LNCaP clone FGC (cell line): ENCODE measurements at regions not wholly inside any gene's neighbourhood (a gene's known extent, or its start where the extent isn't known, plus 50 kb on each side); places are given as distances from the start of the nearest gene placed in this dataset.

Source experiments
- DNase-seq: peaks from one replicate; pipeline ENCODE4 v3.0.0-alpha.2; 2011; ENCODE audit warnings: low read depth
- H3K4me3 ChIP-seq: 2 replicates; pipeline ENCODE4 v1.5.1; 2011; ENCODE audit warnings: mild to moderate bottlenecking, low read depth, low read length, control low read depth
- TF ChIP-seq, protein P1 (sequence below): IDR thresholded peaks from 2 replicates; pipeline ENCODE4 v1.5.1; 2012; ENCODE audit warnings: mild to moderate bottlenecking; ENCODE audit not compliant: control insufficient read depth, insufficient read depth; ENCODE audit errors: extremely low read depth

DNA sequence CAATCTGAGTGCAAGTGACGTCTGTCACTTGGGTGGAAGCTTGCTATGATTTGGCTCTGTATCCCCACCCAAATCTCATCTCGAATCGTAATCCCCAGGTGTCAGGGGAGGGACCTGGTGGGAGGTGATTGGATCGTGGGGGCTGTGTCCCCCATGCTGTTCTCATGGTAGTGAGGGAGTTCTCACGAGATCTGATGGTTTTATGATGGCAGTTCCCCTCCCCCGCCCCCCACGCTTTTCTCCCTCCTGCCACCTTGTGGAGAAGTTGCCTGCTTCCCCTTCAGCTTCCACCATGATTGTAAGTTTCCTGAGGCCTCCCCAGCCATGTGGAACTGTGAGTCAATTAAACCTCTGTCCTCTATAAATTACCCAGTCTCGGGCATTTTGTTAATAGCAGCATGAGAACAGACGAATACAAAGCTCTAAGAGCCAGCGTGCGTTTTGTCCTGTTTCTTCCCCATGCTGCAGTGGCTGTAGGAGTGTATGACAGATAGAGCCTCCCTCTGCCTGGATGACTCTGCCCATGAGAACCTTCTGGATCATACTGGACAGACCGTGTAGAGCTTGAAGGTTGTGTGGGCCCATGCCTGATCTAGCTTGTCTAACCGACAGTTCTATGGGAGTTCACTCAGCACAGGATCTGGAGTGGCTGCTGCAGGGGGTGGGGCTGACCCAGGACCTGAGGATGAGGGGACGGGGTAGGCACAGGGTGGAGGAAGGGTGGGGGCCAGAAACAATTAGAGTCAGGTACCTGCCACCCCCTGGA lies 139.7 kb upstream of the ERRFI1 start:
- DNase-seq = no peak
- H3K4me3 ChIP-seq = no peak overlapping the region
- TF ChIP-seq, protein P1, sequence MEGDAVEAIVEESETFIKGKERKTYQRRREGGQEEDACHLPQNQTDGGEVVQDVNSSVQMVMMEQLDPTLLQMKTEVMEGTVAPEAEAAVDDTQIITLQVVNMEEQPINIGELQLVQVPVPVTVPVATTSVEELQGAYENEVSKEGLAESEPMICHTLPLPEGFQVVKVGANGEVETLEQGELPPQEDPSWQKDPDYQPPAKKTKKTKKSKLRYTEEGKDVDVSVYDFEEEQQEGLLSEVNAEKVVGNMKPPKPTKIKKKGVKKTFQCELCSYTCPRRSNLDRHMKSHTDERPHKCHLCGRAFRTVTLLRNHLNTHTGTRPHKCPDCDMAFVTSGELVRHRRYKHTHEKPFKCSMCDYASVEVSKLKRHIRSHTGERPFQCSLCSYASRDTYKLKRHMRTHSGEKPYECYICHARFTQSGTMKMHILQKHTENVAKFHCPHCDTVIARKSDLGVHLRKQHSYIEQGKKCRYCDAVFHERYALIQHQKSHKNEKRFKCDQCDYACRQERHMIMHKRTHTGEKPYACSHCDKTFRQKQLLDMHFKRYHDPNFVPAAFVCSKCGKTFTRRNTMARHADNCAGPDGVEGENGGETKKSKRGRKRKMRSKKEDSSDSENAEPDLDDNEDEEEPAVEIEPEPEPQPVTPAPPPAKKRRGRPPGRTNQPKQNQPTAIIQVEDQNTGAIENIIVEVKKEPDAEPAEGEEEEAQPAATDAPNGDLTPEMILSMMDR = 0 out of 2 replicates have a peak, but pooled peaks have one; percentile 16

DNA sequence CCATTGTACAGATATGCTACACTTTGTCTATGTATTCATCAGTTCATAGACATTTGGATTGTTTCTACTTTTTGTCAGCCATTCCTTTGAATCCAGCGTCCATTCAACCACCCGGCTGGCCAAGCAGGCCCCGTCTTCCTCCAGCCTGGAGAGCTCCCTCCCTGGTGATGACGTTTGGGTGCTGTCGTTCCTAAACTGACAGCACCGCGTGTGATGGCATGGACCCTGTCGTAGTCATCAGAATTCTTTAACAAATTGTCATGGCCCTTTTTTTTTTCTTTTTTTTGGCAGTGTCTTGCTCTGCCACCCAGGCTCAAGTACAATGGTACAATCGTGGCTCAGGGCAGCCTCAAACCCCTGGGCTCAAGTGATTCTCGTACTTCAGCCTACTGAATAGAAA lies 138.6 kb upstream of the ERRFI1 start:
- DNase-seq = no peak
- H3K4me3 ChIP-seq = no peak overlapping the region
- TF ChIP-seq, protein P1 = no peak

GRCh38 chr1:8163039-8163438 lies 136.9 kb upstream of the ERRFI1 start:
- no peak overlapping the region for H3K4me3 ChIP-seq
- DNase-seq = no peak
- TF ChIP-seq, protein P1 = no peak

DNA sequence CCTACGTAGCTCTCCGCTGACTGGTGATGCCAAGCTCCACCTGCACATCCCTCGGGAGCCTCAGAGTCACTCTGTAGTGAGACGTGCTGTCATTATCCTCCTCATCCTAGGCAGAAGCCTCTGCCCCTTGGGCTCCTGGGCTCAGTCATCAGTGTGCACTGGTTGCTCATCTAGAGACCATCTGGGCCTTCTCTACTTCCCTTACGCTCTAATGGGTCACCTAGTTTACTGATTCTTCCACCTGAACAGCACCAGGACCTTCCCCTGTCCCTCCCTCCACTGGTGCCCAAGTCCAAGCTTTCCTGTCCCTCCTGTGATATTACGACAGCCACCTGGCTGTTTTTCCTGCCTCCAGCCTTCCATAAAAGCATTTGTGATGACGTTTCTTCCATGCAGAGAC lies 136.1 kb upstream of the ERRFI1 start:
- DNase-seq = no peak
- TF ChIP-seq, protein P1 = no peak
- H3K4me3 ChIP-seq = no peak overlapping the region

- no peak overlapping the region for H3K4me3 ChIP-seq
- TF ChIP-seq, protein P1 = no peak
- no peak for DNase-seq
These were observed 135.5 kb upstream of the ERRFI1 start for GRCh38 chr1:8161546-8162105.

DNA sequence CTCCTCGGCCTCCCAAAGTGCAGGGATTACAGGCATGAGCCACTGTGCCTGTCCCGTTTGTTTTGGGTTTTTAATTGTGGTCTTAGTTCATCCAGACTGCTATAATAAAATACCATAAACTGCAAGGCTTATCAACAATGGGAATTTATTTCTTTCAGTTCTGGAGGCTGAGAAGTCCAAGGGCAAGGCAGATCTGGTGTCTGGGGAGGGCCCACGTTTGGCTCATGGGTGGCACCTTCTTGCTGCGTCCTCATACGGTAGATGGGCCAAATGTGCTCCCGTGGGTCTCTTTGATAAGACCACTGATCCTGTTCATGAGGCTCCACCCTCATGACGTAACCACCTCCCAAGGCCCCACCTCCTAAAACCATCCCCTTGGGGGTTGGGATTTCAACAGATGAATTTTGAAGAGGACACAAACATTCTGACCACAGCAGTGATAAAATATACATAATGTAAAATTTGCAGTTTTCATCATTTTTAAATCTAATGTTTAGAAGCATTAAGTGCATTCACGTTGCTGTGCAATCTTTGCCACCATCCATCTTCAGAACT lies 133.4 kb upstream of the ERRFI1 start:
- TF ChIP-seq, protein P1 = no peak
- no peak overlapping the region for H3K4me3 ChIP-seq
- no peak for DNase-seq
